ENCODE measurements at regions not wholly inside any gene's neighbourhood (a gene's known extent, or its start where the extent isn't known, plus 50 kb on each side); places are given as distances from the start of the nearest gene placed in this dataset.

DNA sequence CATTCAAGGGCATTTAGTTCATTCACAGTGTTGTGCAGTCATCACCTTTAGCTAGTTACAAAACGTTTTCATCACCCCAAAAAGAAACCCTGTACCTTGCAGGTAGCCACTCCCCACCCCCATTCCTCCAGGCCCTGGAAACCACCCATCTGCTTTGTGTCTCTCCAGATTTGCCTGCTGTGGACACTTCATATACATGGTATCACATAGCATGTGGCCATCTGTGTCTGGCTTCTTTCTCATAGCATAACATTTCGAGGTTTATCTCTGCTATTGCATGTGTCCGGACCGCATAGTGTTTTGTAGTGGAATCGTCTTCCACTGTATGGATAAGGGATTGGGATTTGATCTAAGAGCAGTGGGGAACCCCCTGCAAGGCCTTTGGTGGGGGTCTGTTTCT lies 143.1 kb downstream of the AACS start:
- Histone ChIP-seq H3K27me3 (ENCODE audit: insufficient read depth, poor library complexity, severe bottlenecking) (no peaks in the 10 kb centered on the region), H3K27ac (replicated peaks) (no peak overlapping the region), H3K4me3 (replicated peaks; ENCODE audit: insufficient read depth, low read length) (no peak overlapping the region)
- TF ChIP-seq, protein P1, sequence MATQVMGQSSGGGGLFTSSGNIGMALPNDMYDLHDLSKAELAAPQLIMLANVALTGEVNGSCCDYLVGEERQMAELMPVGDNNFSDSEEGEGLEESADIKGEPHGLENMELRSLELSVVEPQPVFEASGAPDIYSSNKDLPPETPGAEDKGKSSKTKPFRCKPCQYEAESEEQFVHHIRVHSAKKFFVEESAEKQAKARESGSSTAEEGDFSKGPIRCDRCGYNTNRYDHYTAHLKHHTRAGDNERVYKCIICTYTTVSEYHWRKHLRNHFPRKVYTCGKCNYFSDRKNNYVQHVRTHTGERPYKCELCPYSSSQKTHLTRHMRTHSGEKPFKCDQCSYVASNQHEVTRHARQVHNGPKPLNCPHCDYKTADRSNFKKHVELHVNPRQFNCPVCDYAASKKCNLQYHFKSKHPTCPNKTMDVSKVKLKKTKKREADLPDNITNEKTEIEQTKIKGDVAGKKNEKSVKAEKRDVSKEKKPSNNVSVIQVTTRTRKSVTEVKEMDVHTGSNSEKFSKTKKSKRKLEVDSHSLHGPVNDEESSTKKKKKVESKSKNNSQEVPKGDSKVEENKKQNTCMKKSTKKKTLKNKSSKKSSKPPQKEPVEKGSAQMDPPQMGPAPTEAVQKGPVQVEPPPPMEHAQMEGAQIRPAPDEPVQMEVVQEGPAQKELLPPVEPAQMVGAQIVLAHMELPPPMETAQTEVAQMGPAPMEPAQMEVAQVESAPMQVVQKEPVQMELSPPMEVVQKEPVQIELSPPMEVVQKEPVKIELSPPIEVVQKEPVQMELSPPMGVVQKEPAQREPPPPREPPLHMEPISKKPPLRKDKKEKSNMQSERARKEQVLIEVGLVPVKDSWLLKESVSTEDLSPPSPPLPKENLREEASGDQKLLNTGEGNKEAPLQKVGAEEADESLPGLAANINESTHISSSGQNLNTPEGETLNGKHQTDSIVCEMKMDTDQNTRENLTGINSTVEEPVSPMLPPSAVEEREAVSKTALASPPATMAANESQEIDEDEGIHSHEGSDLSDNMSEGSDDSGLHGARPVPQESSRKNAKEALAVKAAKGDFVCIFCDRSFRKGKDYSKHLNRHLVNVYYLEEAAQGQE (IDR thresholded peaks at IDR 0.05; ENCODE audit: insufficient replicate concordance, low read depth), result no peak
- TF ChIP-seq GABPA (IDR thresholded peaks at IDR 0.05; ENCODE audit: low read depth) (no peak), SPI1 (IDR thresholded peaks at IDR 0.05; ENCODE audit: borderline replicate concordance, low read depth) (no peak), POLR2AphosphoS5 (IDR thresholded peaks at IDR 0.05; ENCODE audit: low read depth) (no peak)
- TF ChIP-seq, protein P2, sequence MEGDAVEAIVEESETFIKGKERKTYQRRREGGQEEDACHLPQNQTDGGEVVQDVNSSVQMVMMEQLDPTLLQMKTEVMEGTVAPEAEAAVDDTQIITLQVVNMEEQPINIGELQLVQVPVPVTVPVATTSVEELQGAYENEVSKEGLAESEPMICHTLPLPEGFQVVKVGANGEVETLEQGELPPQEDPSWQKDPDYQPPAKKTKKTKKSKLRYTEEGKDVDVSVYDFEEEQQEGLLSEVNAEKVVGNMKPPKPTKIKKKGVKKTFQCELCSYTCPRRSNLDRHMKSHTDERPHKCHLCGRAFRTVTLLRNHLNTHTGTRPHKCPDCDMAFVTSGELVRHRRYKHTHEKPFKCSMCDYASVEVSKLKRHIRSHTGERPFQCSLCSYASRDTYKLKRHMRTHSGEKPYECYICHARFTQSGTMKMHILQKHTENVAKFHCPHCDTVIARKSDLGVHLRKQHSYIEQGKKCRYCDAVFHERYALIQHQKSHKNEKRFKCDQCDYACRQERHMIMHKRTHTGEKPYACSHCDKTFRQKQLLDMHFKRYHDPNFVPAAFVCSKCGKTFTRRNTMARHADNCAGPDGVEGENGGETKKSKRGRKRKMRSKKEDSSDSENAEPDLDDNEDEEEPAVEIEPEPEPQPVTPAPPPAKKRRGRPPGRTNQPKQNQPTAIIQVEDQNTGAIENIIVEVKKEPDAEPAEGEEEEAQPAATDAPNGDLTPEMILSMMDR (IDR thresholded peaks at IDR 0.05; ENCODE audit: insufficient read depth, low read length), result no peak
- DNase-seq (ENCODE audit: low read depth in 1 of 2, low spot score in 1 of 2), result no peak

DNA sequence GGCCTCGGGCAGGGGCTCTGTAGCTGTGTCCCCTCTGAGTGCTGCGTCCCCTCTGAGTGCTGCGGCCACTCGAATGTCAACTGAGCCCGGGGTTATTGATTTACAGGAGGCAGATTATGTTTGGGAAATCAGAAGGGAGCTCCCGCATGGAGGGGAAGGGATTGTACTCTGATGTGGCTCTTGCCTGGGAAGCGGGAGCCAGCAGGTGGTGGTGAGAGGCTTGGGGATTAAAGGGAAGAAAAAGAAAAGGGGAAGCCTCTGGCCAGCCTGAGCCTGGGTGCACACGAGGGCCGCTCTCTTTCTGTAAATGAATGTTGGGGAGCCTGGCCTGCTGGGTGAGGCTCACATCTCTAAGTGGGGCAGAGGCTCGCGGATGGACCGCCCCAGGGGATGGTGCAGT lies 143.7 kb downstream of the AACS start:
- Histone ChIP-seq H3K4me3 (replicated peaks; ENCODE audit: insufficient read depth, low read length) (no peak overlapping the region), H3K27me3 (ENCODE audit: insufficient read depth, poor library complexity, severe bottlenecking) (no peaks in the 10 kb centered on the region), H3K27ac (replicated peaks) (no peak overlapping the region)
- TF ChIP-seq, protein P2 (IDR thresholded peaks at IDR 0.05; ENCODE audit: insufficient read depth, low read length), result no peak
- DNase-seq (ENCODE audit: low read depth in 1 of 2, low spot score in 1 of 2), result no peak

DNA sequence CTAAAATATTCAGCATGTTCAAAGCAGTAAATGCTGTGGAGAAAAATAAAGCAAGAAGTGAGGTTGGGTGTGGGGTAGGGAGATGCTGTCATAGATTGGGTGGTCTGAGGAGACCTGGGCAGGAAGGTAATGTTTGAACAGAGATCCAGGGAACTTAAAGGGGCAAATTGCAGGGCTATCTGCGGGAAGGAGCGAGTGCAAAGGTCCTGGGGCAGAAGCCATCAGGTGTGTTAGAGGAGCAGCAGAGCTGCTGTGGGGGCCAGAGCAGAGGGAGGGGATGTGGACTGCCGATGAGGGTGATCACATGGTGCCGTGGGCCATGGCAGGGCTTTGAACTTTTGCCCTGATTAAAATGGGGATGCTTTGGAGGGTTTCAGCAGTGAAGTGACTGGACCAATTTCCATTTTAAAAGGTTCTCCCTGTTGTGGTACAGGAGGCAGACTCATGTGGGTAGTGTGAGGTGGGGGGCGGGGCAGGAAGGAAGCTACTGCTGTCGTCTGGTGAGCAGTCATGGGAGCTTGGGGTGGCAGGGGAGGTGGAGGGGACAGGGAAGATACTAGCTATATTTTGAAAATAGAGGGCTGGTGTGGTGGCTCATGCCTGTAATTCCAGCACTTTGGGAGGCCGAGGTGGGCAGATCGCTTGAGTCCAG lies 145.0 kb downstream of the AACS start:
- Histone ChIP-seq H3K4me3 (replicated peaks; ENCODE audit: insufficient read depth, low read length) (no peak overlapping the region), H3K27me3 (ENCODE audit: insufficient read depth, poor library complexity, severe bottlenecking) (no peaks in the 10 kb centered on the region), H3K27ac (replicated peaks) (no peak overlapping the region)
- TF ChIP-seq SPI1 (IDR thresholded peaks at IDR 0.05; ENCODE audit: borderline replicate concordance, low read depth), result no peak
- TF ChIP-seq, protein P2 (IDR thresholded peaks at IDR 0.05; ENCODE audit: insufficient read depth, low read length), result no peak
- TF ChIP-seq, protein P1 (IDR thresholded peaks at IDR 0.05; ENCODE audit: insufficient replicate concordance, low read depth), result no peak
- no peak for TF ChIP-seq GABPA (IDR thresholded peaks at IDR 0.05; ENCODE audit: low read depth)
- no peak for TF ChIP-seq POLR2AphosphoS5 (IDR thresholded peaks at IDR 0.05; ENCODE audit: low read depth)
- no peak for DNase-seq (ENCODE audit: low read depth in 1 of 2, low spot score in 1 of 2)

DNA sequence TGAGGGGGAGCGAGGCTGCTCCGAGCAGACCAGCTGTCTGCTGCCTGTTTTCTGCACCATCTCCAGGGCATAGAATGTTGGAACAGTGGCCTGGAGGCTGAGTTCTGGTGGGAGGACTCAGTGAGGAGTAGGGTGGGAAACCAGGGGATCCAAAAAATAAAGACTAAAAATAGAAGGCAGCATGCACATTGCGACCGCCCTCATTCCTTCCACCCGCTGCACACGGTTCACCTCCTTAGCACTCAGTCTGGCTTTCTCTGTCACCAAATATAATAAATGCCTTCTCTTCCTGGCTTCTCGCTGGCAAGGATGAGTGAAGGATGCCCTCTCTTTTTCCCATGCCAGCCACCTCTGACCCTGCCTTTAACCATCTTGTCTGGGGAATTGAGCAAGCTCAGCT lies 146.2 kb downstream of the AACS start:
- Histone ChIP-seq H3K4me3 (replicated peaks; ENCODE audit: insufficient read depth, low read length) (no peak overlapping the region), H3K27me3 (ENCODE audit: insufficient read depth, poor library complexity, severe bottlenecking) (no peaks in the 10 kb centered on the region), H3K27ac (replicated peaks) (no peak overlapping the region)
- TF ChIP-seq, protein P1 (IDR thresholded peaks at IDR 0.05; ENCODE audit: insufficient replicate concordance, low read depth), result no peak
- TF ChIP-seq SPI1 (IDR thresholded peaks at IDR 0.05; ENCODE audit: borderline replicate concordance, low read depth), result no peak
- no peak for TF ChIP-seq POLR2AphosphoS5 (IDR thresholded peaks at IDR 0.05; ENCODE audit: low read depth)
- TF ChIP-seq, protein P2 (IDR thresholded peaks at IDR 0.05; ENCODE audit: insufficient read depth, low read length), result no peak
- TF ChIP-seq GABPA (IDR thresholded peaks at IDR 0.05; ENCODE audit: low read depth), result no peak
- DNase-seq (ENCODE audit: low read depth in 1 of 2, low spot score in 1 of 2), result no peak

All from HL-60 (cell line).